Astrocyte of the cerebellum (primary cell): ENCODE measurements at regions not wholly inside any gene's neighbourhood (a gene's known extent, or its start where the extent isn't known, plus 50 kb on each side); places are given as distances from the start of the nearest gene placed in this dataset.

Source experiments
- DNase-seq: peaks from one replicate; pipeline ENCODE4 v3.0.0-alpha.2; 2011; ENCODE audit warnings: low read depth
- H3K4me3 ChIP-seq: 2 replicates; pipeline ENCODE4 v1.5.1; 2011; ENCODE audit warnings: mild to moderate bottlenecking, low read depth, low read length, moderate library complexity
- in situ Hi-C: cut with HindIII; loops from 2 replicates; pipeline ENCODE4 v1.10.0; 2017; ENCODE audit warnings: low sequenced_read_pairs
- TF ChIP-seq, protein P1 (sequence below): IDR thresholded peaks from 2 replicates; pipeline ENCODE4 v1.5.1; 2012; ENCODE audit warnings: low read length, low read depth, moderate library complexity, mild to moderate bottlenecking; ENCODE audit errors: missing control alignments

DNA sequence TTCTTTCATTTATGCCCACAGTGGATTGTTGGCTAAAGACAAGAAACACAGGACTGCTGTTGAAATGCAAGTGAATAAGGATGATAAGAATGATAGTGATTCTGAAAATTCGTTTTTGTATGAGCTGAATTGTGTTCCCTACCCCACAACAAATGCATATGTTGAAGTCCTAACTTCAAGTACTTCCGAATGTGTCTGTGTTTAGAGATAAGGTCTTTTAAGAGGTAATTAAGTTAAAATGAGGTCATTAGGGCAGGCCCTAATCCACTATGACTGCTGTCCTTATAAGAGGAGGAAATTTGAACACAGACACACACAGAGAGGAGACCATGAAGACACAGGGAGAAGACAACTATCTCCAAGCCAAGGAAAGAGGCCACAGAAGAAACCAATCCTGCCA lies 126.6 kb upstream of the ACSL4 start:
- DNase-seq = no peak
- TF ChIP-seq, protein P1, sequence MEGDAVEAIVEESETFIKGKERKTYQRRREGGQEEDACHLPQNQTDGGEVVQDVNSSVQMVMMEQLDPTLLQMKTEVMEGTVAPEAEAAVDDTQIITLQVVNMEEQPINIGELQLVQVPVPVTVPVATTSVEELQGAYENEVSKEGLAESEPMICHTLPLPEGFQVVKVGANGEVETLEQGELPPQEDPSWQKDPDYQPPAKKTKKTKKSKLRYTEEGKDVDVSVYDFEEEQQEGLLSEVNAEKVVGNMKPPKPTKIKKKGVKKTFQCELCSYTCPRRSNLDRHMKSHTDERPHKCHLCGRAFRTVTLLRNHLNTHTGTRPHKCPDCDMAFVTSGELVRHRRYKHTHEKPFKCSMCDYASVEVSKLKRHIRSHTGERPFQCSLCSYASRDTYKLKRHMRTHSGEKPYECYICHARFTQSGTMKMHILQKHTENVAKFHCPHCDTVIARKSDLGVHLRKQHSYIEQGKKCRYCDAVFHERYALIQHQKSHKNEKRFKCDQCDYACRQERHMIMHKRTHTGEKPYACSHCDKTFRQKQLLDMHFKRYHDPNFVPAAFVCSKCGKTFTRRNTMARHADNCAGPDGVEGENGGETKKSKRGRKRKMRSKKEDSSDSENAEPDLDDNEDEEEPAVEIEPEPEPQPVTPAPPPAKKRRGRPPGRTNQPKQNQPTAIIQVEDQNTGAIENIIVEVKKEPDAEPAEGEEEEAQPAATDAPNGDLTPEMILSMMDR = no peak
- no peak overlapping the region for H3K4me3 ChIP-seq
- in situ Hi-C loops = no loop called here

DNA sequence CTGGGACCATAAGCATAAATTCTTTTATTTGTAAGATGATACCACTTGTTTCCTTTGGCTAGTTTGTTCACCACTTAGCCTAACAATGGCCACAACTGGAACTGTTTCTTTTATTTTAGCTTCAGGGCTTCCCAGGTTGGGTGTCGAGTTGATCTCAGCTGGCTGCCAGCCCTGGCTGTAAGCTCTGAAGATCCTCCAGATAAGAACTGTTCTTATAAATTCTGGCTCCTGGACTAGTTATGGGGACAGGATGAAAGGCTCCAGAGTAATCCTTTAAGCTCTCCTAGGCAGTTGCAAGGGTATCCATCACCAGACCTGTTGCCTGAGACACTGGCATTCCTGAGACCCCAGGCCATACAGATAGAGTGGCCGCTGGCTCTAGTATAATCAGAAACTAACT lies 129.4 kb upstream of the ACSL4 start:
- no peak for DNase-seq
- H3K4me3 ChIP-seq = no peak overlapping the region
- TF ChIP-seq, protein P1 = no peak
- in situ Hi-C loops = no loop called here

DNA sequence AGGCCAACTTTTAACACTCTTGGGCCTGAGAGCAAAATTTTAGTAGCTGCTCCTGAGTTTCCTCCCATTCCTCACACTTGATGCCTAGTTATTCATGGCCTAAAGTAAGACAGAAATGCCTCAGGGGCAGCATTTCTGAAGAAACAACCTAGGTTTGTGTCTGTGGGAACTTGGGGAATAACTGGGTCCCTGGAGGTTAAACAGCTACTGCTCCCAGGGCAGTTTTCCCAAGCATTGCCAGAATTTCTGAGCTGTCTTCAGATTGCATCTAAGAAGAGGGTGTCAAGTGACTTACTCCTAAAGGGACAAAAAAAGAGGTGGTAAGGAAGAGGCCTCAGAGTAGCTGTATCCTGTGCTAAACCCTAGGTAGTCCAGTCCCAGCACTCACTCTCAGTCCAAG lies 130.8 kb upstream of the ACSL4 start:
- no peak for DNase-seq
- in situ Hi-C loops = no loop called here
- H3K4me3 ChIP-seq = no peak overlapping the region
- TF ChIP-seq, protein P1 = no peak

DNA sequence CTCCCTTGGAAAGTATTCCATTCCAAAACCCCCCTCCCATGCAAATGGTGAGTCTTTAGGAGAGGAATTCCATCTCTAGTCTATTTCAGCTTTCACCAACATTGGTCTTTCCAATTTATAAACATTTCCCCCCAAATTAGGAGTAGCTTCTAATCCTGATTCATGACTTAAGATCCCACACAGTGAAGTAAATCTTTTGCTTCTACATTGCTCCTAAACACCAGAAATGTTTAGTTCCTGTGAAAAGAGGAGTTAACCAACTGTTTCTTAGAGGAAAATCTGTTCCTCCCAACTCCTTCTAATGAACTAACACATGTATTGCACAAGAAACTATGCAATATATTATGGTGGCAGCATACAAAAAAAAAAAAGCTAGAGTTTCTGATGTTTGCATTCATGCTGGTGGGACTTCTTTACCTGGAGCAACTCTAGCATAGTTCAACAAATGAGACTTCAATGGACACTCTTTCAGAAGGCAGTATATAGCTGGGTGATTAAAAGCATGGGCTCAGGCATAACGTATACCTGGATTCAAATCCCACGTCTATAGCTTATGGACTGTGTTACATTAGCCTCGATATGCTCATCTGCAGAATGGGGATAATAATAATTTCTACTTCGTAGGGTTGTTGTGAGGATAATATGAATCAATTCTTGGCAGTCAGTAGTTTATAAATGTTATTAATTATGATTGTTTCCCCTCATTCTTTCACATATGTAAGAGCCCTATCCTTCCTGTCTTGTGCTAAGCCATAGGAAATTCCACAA lies 131.6 kb upstream of the TMEM164 start:
- H3K4me3 ChIP-seq = no peak overlapping the region
- TF ChIP-seq, protein P1 = no peak
- no peak for DNase-seq
- in situ Hi-C loops = no loop called here

DNA sequence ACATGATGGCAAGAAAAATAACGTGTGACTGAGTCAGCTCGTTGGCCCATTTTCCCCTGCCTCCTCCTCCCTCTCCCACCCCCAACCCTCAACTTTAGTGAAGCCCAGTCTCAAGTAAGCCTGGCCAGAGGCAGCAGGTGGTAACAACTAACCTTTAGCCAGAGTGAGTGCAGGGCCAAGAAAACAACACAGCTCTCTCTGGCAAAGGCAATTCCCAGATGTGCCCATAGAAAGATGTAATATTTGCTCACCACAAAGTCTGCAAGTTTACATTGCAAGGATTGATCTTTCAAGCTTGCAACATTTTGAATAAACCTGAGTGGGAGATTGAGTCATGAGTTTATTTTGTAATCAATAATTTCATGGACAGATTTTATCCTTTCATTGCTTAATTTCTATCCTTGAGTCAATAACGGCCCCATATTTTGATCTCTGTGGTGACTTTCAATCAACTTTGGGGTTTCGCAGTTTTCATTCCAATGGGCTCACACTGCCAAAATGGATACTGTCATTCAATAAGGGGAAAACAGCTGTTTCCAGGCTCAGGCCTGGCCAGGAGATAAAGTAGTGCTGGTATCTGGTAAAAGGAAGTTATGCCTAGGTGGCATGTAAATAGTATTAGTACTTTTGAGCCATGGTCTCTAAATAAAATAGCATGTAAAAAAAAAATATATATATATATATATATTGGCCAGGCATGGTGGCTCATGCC lies 130.7 kb upstream of the TMEM164 start:
- H3K4me3 ChIP-seq = no peak overlapping the region
- in situ Hi-C loops = no loop called here
- TF ChIP-seq, protein P1 = no peak
- peak; percentile 66 for DNase-seq

DNA sequence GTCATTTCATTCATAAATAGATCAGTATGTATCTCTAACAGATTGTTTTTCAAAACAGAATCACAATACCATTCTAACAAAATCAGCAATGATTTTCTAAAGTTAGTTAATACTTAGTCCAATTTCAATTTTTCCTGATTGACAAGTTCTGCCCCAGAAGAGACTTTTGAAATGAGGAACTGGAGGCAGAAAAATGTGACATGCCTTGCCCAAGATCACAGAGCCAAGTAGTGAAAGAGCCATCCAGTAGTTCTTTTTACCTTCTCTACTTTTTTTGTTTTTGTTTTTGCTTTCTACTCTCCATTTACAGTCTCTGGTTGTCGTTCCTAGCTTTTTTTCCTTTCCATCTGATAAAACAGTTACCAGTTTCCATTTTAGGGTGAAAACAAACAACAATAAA lies 129.3 kb upstream of the TMEM164 start:
- TF ChIP-seq, protein P1 = no peak
- in situ Hi-C loops = no loop called here
- no peak for DNase-seq
- no peak overlapping the region for H3K4me3 ChIP-seq
